Calu3 (cell line): ENCODE measurements at regions not wholly inside any gene's neighbourhood (a gene's known extent, or its start where the extent isn't known, plus 50 kb on each side); places are given as distances from the start of the nearest gene placed in this dataset.

Experiments used
- BruUV-seq: library from RNA; stranded (reverse); fragments of 400-500 nt; replicated peaks from 2 replicates; lab custom pipeline; 2021; lab: Mats Ljungman, UMichigan
- CTCF ChIA-PET: fragments of 300-600 bp; sonication (Branson Sonifier 250); formaldehyde crosslinking; loops from one replicate; lab custom pipeline; 2022; ENCODE audit warnings: antibody characterized with exemption; lab: Charles Lee
- DNase-seq: peaks from one replicate; pipeline ENCODE4 v3.0.0; 2022
- H3K27ac Mint-ChIP-seq: one replicate; pipeline ENCODE4 v1.8.0; 2022; ENCODE audit warnings: mixed read lengths; ENCODE audit not compliant: unreplicated experiment
- H3K27me3 Mint-ChIP-seq: one replicate; pipeline ENCODE4 v1.8.0; 2022; ENCODE audit warnings: mixed read lengths; ENCODE audit not compliant: unreplicated experiment
- H3K36me3 Mint-ChIP-seq: one replicate; pipeline ENCODE4 v1.8.0; 2022; ENCODE audit warnings: mild to moderate bottlenecking, moderate library complexity, mixed read lengths; ENCODE audit not compliant: insufficient read depth, unreplicated experiment
- H3K4me1 Mint-ChIP-seq: one replicate; pipeline ENCODE4 v1.8.0; 2022; ENCODE audit warnings: mild to moderate bottlenecking, low read depth, mixed read lengths; ENCODE audit not compliant: unreplicated experiment
- H3K4me3 Mint-ChIP-seq: one replicate; pipeline ENCODE4 v1.8.0; 2022; ENCODE audit warnings: mild to moderate bottlenecking, low read depth, moderate library complexity, mixed read lengths; ENCODE audit not compliant: unreplicated experiment
- H3K9me3 Mint-ChIP-seq: one replicate; pipeline ENCODE4 v1.8.0; 2022; ENCODE audit warnings: low read depth, mixed read lengths; ENCODE audit not compliant: unreplicated experiment
- CTCF ChIP-seq: fragments of 200-600 bp; IDR thresholded peaks from one replicate; pipeline ENCODE4 v1.8.0; 2022; ENCODE audit warnings: antibody characterized with exemption; ENCODE audit not compliant: unreplicated experiment
- intact Hi-C: fragments of 100-400 bp; cut with micrococcal nuclease; formaldehyde crosslinking; loops from one replicate; pipeline ENCODE4 v1.10.0; 2022; ENCODE audit not compliant: unreplicated experiment

DNA sequence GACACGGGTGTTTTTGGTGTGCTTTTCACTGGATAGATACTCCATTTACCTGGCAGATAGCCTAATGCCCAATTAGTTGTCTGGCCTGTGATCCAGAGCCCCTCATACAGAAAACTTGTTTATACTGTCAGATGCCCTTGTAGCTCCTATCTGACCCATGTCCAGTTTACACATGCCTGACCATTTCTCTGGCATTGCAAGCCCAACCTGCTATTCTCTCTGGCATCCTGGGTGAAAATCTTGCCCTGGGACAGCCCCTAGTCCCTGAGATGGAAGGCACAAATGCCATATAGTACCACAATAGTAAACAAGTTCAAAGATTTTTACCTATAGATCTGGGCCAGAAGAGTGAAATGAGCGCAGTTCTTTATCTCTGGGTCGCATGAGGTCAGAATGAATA is 212.6 kb downstream of the ZBBX start:
- Mint-ChIP-seq H3K27me3 (no peaks in the 10 kb centered on the region), H3K4me1 (peaks cover 12% of the 10 kb centered on the region), H3K27ac (no peak overlapping the region), H3K36me3 (no peaks in the 10 kb centered on the region), H3K4me3 (no peak overlapping the region), H3K9me3 (no peaks in the 10 kb centered on the region)
- no peak for TF ChIP-seq CTCF
- no peak for DNase-seq
- BruUV-seq: no TSS peak
- CTCF ChIA-PET: no interaction called here
- intact Hi-C loops: no loop called here

- no peak for TF ChIP-seq CTCF
- Mint-ChIP-seq H3K9me3 (no peaks in the 10 kb centered on the region), H3K27me3 (no peaks in the 10 kb centered on the region), H3K36me3 (no peaks in the 10 kb centered on the region), H3K4me3 (no peak overlapping the region), H3K27ac (no peak overlapping the region), H3K4me1 (peaks cover 12% of the 10 kb centered on the region)
- no peak for DNase-seq
- CTCF ChIA-PET: interaction anchor here (0.6 kb wide), 1 partner anchor 46 kb away, joined by 3 read pairs; no protein-coding TSS in a partner anchor
- intact Hi-C loops: no loop called here
- no TSS peak for BruUV-seq
These were observed 213.4 kb downstream of the ZBBX start for GRCh38 chr3:167166594-167167253.

DNA sequence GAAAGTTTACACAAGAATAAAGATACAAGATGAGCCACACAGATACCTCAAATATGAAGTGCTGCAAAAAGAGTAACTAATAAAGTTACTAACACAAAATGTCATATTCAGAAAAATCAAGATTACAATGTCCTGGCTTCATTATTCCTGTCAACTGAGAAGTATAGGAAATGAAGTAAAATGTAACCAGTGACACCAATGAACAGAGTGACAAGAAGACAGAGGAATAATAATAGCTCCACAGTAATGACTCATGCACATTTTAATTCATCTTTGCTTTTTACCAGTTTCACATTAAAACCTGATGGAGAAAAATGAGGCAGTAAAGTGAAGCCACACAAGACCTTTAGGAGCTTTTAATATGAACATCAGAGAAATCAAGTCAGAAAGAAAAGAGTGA is 214.1 kb downstream of the ZBBX start:
- no peaks in the 10 kb centered on the region for H3K9me3 Mint-ChIP-seq
- no peaks in the 10 kb centered on the region for H3K36me3 Mint-ChIP-seq
- no peak overlapping the region for H3K27ac Mint-ChIP-seq
- no peak for TF ChIP-seq CTCF
- intact Hi-C loops: no loop called here
- H3K4me1 Mint-ChIP-seq: peaks cover 12% of the 10 kb centered on the region
- CTCF ChIA-PET: interaction anchor here (0.6 to 0.7 kb wide), 2 partner anchors 47 to 1911 kb away, joined by 3 read pairs; no protein-coding TSS in a partner anchor
- no peak overlapping the region for H3K4me3 Mint-ChIP-seq
- H3K27me3 Mint-ChIP-seq: no peaks in the 10 kb centered on the region
- no peak for DNase-seq
- no TSS peak for BruUV-seq

GRCh38 chr3:167163580-167163979 is 216.5 kb downstream of the ZBBX start:
- Mint-ChIP-seq H3K27ac (no peak overlapping the region), H3K36me3 (no peaks in the 10 kb centered on the region), H3K4me1 (peaks cover 12% of the 10 kb centered on the region), H3K4me3 (no peak overlapping the region), H3K9me3 (no peaks in the 10 kb centered on the region), H3K27me3 (no peaks in the 10 kb centered on the region)
- CTCF ChIA-PET: no interaction called here
- no peak for TF ChIP-seq CTCF
- intact Hi-C loops: no loop called here
- no peak for DNase-seq
- BruUV-seq: no TSS peak
